Loucy (cell line): ENCODE measurements at regions not wholly inside any gene's neighbourhood (a gene's known extent, or its start where the extent isn't known, plus 50 kb on each side); places are given as distances from the start of the nearest gene placed in this dataset.

ENCODE experiments used
- H2AFZ ChIP-seq: fragments of 200-600 bp; sonication (generic); 2 replicates; pipeline ENCODE4 v1.6.0; 2016; ENCODE audit warnings: antibody characterized with exemption, mild to moderate bottlenecking, low read length, moderate library complexity
- H3F3A ChIP-seq: fragments of 200-600 bp; 2 replicates; pipeline ENCODE4 v1.6.0; 2016; ENCODE audit warnings: antibody characterized with exemption, low read depth, mild to moderate bottlenecking
- H3K27me3 ChIP-seq: fragments of 200-600 bp; sonication (generic); 2 replicates; pipeline ENCODE4 v1.6.1; 2014; ENCODE audit warnings: low read length, mild to moderate bottlenecking; ENCODE audit not compliant: insufficient read depth, poor library complexity, severe bottlenecking
- H3K36me3 ChIP-seq: fragments of 200-600 bp; sonication (generic); 2 replicates; pipeline ENCODE4 v1.6.1; 2016; ENCODE audit warnings: low read length; ENCODE audit not compliant: insufficient read depth
- H3K4me1 ChIP-seq: fragments of 200-600 bp; sonication (generic); 2 replicates; pipeline ENCODE4 v1.5.1; 2014; ENCODE audit warnings: low read length, mild to moderate bottlenecking; ENCODE audit not compliant: insufficient read depth, poor library complexity, severe bottlenecking
- H3K4me2 ChIP-seq: fragments of 200-600 bp; sonication (generic); 2 replicates; pipeline ENCODE4 v1.6.0; 2014; ENCODE audit warnings: antibody characterized with exemption, low read length, low read depth, mild to moderate bottlenecking; ENCODE audit not compliant: poor library complexity, severe bottlenecking
- H3K4me3 ChIP-seq: fragments of 200-600 bp; sonication (generic); 2 replicates; pipeline ENCODE4 v1.5.1; 2014; ENCODE audit warnings: low read length, mild to moderate bottlenecking, mixed read lengths; ENCODE audit not compliant: poor library complexity, severe bottlenecking
- H3K79me2 ChIP-seq: fragments of 200-600 bp; sonication (generic); 2 replicates; pipeline ENCODE4 v1.6.1; 2014; ENCODE audit warnings: low read length; ENCODE audit not compliant: insufficient read depth
- H3K9ac ChIP-seq: fragments of 200-600 bp; sonication (generic); 2 replicates; pipeline ENCODE4 v1.6.0; 2014; ENCODE audit warnings: mild to moderate bottlenecking, low read depth, low read length, moderate library complexity; ENCODE audit not compliant: poor library complexity, severe bottlenecking
- H3K9me2 ChIP-seq: fragments of 200-600 bp; sonication (generic); replicated peaks from 2 replicates; pipeline ENCODE4 v1.6.1; 2016; ENCODE audit warnings: low read depth, low read length, mixed read lengths
- H3K9me3 ChIP-seq: fragments of 200-600 bp; sonication (generic); 2 replicates; pipeline ENCODE4 v1.6.1; 2014; ENCODE audit warnings: mild to moderate bottlenecking, antibody characterized with exemption, low read length, low read depth; ENCODE audit not compliant: insufficient read depth
- H4K20me1 ChIP-seq: fragments of 200-600 bp; sonication (generic); 2 replicates; pipeline ENCODE4 v1.6.0; 2014; ENCODE audit warnings: antibody characterized with exemption, low read length, mild to moderate bottlenecking; ENCODE audit not compliant: insufficient read depth, poor library complexity, severe bottlenecking
- CTCF ChIP-seq: fragments of 200-600 bp; sonication (generic); conservative IDR thresholded peaks from 2 replicates; pipeline ENCODE4 v1.5.1; 2014; ENCODE audit warnings: mild to moderate bottlenecking, antibody characterized with exemption, low read length
- EZH2phosphoT487 ChIP-seq: fragments of 200-600 bp; IDR thresholded peaks from 2 replicates; pipeline ENCODE4 v1.6.1; 2018; ENCODE audit warnings: antibody characterized with exemption, mild to moderate bottlenecking, moderate library complexity, borderline replicate concordance

- Histone ChIP-seq H3K4me2 (no peak overlapping the region), H3K79me2 (no peaks in the 10 kb centered on the region), H3F3A (no peaks in the 10 kb centered on the region), H3K36me3 (no peaks in the 10 kb centered on the region), H4K20me1 (no peaks in the 10 kb centered on the region), H3K9ac (no peak overlapping the region), H3K9me3 (no peaks in the 10 kb centered on the region), H3K4me3 (no peak overlapping the region), H2AFZ (no peak overlapping the region), H3K27me3 (no peaks in the 10 kb centered on the region), H3K9me2 (no peaks in the 10 kb centered on the region), H3K4me1 (peaks cover 2% of the 10 kb centered on the region)
- no peak for TF ChIP-seq CTCF
- TF ChIP-seq EZH2phosphoT487: no peak
Observed at GRCh38 chr3:188085584-188086560, 68.1 kb upstream of the LPP start.

DNA sequence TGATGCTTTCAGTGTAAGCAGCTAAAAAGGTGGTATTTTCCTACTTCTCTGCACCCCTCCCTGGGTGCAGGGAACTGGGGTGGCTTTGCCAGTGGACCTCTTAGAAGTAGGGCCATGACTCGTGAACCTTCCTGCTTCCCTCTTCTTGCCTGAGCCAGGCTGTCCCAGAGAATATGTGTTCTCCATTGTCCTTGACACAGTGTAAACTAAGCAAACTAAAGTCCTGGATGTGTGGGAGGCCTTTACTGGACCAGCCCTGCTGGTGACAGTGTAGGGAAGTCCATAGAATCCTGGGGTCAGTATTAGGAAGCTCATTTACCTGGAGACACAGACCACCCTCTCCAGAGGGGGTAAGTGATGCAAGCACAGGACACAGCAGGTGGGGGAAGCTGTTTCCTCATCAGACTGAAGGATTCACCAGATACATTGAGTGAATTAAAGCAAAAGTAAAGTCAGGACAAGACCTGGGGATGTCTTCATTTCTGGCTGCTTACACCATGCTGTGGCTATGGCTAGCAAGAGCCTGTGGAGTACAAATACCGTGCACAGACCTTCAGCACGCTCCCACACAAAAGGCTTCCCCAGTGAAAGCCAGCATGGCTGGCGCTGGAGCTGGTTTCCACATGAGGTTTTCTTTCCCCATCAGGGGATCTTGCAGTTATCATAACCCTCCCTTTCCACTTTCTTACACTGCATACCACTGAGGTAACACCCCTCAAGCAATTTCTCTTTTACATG, 64.8 kb upstream of the LPP start:
- no peak overlapping the region for H2AFZ ChIP-seq
- H3K4me2 ChIP-seq: no peak overlapping the region
- no peaks in the 10 kb centered on the region for H3K9me3 ChIP-seq
- no peaks in the 10 kb centered on the region for H3K27me3 ChIP-seq
- peaks cover 2% of the 10 kb centered on the region for H3K4me1 ChIP-seq
- H3K9me2 ChIP-seq: no peaks in the 10 kb centered on the region
- H4K20me1 ChIP-seq: no peaks in the 10 kb centered on the region
- no peak overlapping the region for H3K4me3 ChIP-seq
- H3K36me3 ChIP-seq: no peaks in the 10 kb centered on the region
- H3F3A ChIP-seq: no peaks in the 10 kb centered on the region
- no peaks in the 10 kb centered on the region for H3K79me2 ChIP-seq
- TF ChIP-seq CTCF: no peak
- TF ChIP-seq EZH2phosphoT487: no peak
- H3K9ac ChIP-seq: no peak overlapping the region

DNA sequence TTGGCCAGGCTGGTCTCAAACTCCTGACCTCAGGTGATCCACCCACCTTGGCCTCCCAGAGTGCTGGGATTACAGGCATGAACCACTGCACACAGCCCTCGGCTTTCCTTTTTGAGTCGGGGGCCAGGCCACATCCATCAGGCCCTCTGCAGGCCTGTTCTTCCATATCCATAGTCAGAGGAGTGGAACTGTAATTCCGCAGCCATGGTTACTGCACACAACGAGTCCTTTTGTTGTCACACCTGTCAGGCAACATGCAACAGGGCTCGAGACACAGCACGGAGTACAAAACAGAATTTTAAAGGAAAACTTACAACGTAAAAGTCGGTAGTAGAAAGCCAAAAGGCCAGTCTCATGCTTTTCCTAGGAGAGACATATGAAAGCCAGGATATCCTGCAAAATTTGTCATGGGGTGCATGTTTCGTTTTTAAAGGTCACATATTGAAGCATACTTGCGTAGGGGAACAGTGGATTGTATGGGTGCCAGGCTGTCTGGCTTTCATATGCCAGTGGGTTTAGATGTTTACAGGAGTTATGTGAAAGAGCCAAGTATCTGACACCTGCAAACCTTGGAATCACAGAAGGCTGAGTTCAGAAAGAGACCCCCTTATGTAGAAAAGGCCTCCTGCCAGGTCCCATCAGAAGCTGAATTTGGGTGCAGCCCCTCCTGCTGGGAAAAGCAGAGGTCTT, 63.2 kb upstream of the LPP start:
- TF ChIP-seq CTCF: no peak
- TF ChIP-seq EZH2phosphoT487: no peak
- H2AFZ ChIP-seq: no peak overlapping the region
- no peaks in the 10 kb centered on the region for H3K36me3 ChIP-seq
- H3K9me2 ChIP-seq: no peaks in the 10 kb centered on the region
- H3K4me1 ChIP-seq: no peaks in the 10 kb centered on the region
- no peak overlapping the region for H3K4me3 ChIP-seq
- no peaks in the 10 kb centered on the region for H4K20me1 ChIP-seq
- no peak overlapping the region for H3K9ac ChIP-seq
- H3K9me3 ChIP-seq: no peaks in the 10 kb centered on the region
- H3K4me2 ChIP-seq: no peak overlapping the region
- no peaks in the 10 kb centered on the region for H3K79me2 ChIP-seq
- no peaks in the 10 kb centered on the region for H3K27me3 ChIP-seq
- no peaks in the 10 kb centered on the region for H3F3A ChIP-seq
